NCI-H2227 (cell line): ENCODE measurements at regions not wholly inside any gene's neighbourhood (a gene's known extent, or its start where the extent isn't known, plus 50 kb on each side); places are given as distances from the start of the nearest gene placed in this dataset.

ENCODE experiments used
- DNase-seq: peaks from one replicate; lab custom pipeline; 2025; ENCODE audit not compliant: unreplicated experiment; lab: John Stamatoyannopoulos, UW

DNA sequence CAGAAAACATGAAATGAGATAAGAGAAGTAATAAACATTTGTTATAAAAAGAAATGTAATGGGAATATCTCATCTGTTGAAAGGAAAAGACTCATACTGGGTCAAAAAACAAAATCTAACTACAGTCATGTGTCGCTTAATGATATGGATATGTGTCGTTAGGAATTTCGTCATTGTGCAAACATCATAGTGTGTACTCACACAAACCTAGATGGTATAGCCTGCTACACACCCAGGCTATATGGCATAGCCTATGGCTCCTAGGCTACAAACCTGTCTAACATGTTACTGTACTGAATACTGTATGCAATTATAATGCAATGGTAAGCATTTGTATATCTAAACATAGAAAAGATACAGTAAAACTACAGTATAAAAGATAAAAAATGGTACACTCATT, 89.8 kb upstream of the ZC3H12C start:
- no peak for DNase-seq

DNA sequence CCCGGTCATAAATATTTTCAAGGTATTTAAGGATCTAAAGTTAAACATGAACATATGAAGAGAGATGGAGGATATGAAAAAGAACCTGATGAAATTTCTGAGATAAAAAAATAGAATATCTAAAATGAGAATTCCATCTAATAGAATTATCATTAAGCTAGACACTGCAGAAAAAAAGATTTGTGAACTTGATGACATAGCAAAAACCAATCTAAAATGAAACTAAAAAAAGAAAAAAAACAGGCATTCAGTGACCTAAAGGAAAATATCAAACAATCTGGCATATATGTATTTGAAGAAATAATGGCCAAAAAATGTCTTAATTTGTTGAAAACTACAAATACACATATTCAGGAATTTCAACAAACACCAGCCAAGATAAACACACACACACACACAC, 81.6 kb upstream of the ZC3H12C start:
- no peak for DNase-seq

DNA sequence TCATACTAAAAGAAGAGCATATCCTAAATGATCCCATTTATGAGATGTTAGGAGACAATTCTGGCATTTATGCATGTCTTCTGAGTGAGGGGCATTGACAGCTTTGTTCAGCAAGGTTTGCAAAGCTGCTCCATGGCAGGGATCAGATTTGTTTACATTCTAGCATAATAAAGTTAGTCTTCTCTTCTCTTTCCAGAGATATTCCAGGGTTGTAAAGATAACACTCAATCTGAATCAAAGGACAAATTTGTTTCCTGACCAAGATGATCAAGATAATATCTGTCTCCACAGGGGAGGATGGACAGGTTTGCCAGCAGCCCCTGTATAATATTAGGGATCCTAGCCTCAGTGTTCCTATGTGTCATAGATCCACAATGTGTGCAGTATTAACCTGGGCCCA, 77.5 kb upstream of the ZC3H12C start:
- no peak for DNase-seq

DNA sequence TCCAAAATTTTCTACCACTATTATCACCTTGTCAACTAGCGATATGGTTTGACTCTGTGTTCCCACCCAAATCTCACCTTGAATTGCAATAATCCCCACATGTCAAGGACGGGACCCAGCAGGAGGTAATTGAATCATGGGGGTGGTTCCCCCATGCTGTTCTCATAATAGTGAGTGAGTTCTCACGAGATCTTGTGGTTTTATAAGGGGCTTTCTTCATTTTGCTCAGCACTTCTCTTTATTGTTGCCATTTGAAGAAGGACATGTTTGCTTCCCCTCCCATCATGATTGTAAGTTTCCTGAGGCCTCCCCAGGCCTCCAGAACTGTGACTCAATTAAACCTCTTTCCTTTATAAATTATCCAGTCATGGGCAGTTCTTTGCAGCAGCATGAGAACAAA, 73.5 kb upstream of the ZC3H12C start:
- DNase-seq = no peak

DNA sequence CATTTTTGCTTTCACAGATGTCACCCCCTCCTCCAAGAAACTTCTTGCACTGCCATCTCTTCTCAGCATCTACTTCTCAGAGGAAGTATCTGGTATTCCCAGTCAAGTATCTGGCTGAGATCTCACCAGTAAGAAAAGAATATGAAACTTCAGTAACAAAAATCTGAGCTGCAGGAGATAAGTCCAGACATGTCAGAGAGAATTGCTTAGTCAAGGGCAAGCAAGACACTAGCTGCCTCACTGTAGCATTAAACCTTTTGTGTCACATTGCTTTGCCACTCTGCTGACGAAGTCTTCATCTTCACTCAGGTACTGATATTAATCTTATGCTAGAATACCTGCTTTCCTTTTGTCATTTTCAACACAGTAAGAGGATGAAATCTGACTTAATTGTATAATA, 70.6 kb upstream of the ZC3H12C start:
- DNase-seq = no peak

DNA sequence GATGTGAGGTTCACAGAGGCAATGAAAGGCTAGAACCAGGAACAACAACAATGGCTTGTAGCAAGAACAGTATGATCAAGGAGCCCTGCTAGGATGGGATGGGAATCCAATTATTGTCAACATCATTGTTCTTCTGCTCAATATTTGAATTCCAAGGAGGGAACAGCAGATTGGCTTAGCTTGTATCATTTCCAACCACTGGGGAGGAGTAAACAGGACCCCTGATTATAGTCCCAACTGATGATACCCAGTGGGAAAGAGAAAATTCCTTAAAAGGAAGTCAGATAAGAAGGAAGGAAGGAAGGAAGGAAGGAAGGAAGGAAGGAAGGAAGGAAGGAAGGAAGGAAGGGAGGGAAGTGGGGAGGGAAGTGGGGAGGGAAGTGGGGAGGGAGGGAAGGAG, 69.5 kb upstream of the ZC3H12C start:
- no peak for DNase-seq

DNA sequence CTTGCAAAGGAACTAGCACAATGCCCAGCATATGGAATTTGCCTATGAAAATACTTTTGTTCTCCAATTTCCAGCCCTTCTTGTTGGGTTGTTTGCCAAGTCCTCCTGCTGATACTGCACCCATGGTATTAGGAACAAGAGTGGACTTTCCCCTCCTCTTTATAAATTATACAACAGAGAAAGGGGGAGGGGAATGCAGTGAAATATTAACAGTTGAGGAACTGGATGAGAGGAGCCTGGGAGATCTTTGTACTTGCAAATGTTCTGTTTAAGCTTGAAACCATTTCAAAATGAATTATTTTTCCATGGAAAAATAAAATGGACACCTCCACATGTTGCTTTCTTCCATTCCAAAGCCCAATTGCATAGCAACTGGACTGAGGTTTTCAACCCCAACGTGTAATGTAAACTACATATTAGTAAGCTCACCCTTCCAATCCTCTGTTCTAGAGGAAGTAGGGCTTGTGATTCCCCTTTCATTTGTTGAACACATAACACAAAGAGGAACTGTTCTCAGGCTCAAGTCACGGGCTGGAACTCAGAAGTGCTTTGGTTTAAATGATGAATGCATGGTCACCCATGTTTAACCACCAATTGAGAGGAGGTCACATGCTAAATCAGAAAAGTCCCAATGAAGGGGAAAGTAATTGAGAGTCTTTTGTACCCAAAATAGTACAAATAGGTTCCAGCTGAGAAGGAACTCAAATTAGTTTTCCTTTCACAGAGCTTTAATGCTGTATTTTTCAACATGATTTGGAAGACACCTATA, 66.2 kb upstream of the ZC3H12C start:
- no peak for DNase-seq

DNA sequence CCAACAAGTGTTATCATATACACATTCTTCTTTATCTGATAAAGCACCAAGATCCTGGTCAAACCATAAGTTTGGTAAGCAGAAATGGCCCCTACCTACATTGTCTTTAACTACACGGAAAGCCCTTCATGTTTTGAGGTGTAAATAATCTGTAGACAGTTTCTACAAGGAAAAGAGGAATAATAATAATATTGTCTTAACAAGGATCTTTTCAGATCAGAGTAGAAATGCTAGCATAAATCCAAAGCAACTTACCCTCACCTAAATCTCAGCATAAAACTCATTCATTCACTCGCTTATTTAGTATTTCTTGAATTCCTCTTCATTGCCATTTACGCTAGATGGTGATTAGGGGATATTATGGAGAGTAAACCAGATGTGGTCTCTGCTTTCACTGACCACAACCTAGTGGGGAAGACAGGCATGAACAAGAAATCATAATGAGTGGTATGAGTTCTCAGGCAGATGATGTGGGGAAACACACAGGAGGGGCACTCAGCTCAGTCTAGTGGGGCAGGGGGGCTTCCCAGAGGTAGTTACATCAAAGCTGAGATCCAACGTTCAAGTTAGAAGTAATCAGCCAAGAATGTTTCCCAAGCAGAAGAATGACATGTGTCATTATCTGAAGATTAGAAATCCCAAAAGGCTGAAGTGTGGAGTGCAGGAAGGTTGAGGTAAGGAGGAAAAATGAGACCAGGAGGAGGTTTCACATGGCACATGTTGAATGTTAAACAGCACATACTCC, 65.4 kb upstream of the ZC3H12C start:
- DNase-seq = no peak

DNA sequence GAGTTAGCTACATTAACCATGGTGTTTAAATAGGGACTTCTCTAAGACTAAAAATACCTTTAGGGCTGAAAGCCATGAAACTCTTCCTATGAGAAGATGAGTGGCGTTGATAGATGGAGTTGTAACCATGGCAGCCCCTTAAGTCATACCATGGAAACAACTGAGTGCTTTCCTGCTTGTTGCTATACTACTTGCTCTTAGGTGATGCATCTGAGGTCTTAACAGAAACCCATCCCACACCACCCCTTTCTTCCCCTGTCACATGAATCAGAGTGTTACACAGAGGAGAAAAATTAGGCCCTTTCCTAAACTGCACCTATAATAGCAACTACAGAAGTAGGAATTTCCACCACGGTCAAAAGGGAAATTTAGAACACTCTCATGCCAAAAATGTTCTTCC, 64.3 kb upstream of the ZC3H12C start:
- no peak for DNase-seq

DNA sequence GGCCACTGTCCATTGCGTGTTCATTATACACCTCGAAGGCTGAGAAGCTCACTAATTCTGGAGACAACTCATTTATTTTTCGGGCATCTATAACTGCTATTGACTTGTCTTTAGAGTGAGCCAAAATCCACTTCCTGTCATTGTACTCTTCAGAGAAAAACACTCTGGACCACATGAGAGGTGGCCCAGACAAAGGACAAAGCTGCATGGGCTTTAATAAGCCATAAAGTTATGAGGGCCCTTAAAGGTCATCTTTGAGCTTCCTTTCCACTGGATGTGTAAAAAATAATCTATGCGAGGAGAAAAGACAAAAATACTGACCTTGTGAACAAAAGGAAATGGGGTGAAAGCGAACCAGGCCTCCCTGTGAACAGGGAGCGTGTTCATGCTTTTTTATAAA, 63.5 kb upstream of the ZC3H12C start:
- DNase-seq = no peak

DNA sequence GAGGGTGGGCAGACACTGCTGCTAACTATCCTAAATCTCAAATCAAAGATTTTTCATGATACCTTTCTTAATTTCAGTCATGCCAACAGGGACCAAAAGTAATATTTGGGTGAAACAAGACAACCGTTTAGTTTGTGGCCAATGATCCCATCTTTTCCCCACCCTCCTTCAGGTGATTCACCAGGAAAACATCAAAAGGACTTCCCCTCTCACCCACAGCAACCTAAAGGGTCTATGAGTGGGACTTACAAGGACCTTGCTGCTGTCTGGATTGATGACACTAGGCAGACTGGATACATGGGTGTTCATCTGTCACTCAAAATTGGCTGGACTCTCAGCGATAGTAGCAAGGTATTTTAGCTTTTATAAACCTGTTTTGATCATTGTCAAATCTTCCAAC, 62.0 kb upstream of the ZC3H12C start:
- DNase-seq = no peak

DNA sequence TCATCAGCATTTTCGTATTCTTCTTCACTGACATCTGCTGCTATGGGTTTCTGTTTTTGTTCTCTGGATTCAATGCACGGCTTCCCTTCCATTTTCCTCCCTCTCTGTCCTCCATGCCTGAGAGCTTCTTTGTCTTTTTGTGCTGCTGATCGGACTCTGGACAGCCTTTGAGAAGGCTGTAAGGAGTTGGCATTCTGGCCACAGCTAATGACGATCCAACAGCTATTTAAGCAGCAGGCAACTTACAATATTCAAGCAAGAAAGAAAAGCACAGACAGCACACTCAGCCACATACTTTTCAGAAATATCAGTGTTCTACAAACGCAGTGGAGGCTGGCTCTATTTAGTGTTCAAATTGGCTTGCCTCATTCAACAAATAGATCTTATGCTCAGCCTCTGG, 60.9 kb upstream of the ZC3H12C start:
- no peak for DNase-seq

DNA sequence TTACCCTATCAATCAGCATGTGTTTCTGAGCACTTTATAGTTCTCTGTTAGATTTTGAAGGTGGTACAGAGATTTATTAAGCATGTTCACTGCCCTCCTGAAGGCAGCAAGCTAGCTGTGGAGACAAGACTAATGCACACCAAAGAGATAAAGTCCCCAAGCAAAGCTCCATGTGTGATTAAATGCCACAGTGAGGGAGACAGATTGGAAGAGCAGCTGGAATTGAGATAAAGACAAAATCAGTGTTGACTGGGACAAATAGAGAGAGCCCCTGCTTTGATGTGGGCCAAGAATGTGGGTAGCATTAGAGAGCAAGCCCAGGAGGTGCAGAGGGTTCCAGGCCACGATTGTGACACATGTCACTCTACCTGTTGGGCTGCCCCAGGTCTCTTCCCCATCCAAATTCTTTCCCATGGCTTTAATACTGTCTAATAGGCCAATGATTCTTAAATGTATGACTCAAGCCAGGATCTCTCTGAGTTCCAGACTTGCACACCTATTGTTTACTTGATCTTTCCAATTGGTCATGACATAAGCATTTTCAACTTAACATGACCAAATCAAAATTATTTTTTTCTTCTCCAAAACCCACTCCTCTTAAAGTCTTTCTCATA, 60.1 kb upstream of the ZC3H12C start:
- no peak for DNase-seq

DNA sequence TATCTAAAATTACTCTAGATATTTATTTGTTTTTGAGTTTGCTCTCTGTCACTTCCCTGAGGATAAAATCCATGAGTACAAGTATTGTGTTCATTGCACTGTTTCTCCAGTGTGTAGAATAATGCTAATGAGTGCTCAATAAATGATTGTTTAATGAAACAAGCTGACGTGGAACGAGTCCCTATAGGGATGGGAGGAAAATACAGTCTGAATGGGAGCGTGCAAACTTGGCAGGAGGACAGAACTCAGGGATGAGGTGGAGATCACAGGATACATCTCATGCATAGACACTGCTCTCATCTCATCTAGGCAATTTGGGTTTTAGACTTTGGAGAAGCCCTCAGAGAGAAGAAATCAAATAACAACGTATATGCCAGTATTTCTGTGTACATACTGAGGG, 58.4 kb upstream of the ZC3H12C start:
- no peak for DNase-seq

DNA sequence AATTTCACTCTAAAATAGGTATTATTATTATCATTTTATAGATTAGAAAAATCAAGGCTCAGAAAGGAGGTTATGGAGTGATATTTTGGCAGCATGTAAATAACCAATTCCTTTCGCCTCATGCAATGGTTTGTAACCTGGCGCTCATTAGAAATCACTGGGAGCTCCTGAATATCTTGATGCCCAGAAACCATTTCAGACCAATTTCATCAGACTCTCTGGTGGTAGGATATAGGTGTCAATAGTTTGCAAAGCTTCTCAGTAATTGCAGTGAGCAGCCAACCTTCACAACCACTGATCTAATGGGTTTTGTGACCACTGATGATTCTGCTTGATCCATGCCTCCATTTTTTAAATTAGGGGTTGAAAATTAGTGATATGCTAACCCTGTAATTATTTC, 57.8 kb upstream of the ZC3H12C start:
- no peak for DNase-seq

DNA sequence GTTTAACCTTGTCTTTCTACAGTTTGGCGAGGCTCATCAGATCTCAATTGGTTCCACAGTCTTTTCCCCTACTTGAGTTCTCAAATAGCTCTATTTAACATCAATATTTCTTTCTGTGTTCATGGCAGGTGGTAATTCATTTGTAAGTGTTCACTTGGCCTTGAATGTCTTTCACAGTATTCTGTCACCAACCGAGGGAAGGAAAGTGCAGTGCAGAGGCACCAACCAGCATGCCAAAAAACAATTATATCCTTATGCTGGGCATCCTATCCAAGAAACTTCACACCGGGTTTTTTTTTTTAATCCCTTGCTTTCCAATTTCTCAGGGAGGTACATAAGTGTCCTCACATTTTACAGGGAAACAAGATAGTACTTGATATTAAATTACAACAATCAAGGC, 55.0 kb upstream of the ZC3H12C start:
- DNase-seq = no peak
